ENCODE measurements at regions not wholly inside any gene's neighbourhood (a gene's known extent, or its start where the extent isn't known, plus 50 kb on each side); places are given as distances from the start of the nearest gene placed in this dataset.

DNA sequence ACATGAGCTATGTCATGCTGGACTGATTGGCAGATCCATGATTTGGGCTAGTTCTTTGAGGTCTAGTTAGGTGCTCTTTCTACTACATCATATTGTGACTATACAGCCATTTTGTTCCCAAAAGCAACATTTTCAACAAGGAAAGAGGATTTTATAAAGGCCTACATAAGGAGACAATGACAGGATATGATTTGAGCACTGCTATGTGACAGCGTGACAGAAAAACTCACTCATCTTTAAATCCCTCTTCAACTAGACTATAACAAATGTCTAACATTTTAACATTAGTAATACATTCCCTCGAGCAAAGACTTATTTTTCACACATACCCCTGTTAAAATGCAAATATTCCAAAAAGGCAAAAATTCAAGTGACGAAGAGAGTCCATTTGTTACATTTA lies 209.6 kb upstream of the CHST9 start:
- 58 to 60% methylated on average over 3 of the region's 3 CpGs for WGBS, 2 donors (ENCODE audit: low coverage in 1 of 2)
- H3K27me3 ChIP-seq: no peaks in the 10 kb centered on the region
- H3K9me3 ChIP-seq: no peaks in the 10 kb centered on the region
- no peak overlapping the region for H3K27ac ChIP-seq
- no peak for ATAC-seq
- TF ChIP-seq, protein P1, sequence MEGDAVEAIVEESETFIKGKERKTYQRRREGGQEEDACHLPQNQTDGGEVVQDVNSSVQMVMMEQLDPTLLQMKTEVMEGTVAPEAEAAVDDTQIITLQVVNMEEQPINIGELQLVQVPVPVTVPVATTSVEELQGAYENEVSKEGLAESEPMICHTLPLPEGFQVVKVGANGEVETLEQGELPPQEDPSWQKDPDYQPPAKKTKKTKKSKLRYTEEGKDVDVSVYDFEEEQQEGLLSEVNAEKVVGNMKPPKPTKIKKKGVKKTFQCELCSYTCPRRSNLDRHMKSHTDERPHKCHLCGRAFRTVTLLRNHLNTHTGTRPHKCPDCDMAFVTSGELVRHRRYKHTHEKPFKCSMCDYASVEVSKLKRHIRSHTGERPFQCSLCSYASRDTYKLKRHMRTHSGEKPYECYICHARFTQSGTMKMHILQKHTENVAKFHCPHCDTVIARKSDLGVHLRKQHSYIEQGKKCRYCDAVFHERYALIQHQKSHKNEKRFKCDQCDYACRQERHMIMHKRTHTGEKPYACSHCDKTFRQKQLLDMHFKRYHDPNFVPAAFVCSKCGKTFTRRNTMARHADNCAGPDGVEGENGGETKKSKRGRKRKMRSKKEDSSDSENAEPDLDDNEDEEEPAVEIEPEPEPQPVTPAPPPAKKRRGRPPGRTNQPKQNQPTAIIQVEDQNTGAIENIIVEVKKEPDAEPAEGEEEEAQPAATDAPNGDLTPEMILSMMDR (IDR thresholded peaks at IDR 0.05): no peak
- TF ChIP-seq POLR2A (IDR thresholded peaks at IDR 0.05): no peak
- no peak for TF ChIP-seq EP300 (IDR thresholded peaks at IDR 0.05)
- no peak for TF ChIP-seq POLR2AphosphoS5 (IDR thresholded peaks at IDR 0.05)
- H3K36me3 ChIP-seq: no peaks in the 10 kb centered on the region
- no peak overlapping the region for H3K4me3 ChIP-seq
- H3K4me1 ChIP-seq: no peaks in the 10 kb centered on the region

DNA sequence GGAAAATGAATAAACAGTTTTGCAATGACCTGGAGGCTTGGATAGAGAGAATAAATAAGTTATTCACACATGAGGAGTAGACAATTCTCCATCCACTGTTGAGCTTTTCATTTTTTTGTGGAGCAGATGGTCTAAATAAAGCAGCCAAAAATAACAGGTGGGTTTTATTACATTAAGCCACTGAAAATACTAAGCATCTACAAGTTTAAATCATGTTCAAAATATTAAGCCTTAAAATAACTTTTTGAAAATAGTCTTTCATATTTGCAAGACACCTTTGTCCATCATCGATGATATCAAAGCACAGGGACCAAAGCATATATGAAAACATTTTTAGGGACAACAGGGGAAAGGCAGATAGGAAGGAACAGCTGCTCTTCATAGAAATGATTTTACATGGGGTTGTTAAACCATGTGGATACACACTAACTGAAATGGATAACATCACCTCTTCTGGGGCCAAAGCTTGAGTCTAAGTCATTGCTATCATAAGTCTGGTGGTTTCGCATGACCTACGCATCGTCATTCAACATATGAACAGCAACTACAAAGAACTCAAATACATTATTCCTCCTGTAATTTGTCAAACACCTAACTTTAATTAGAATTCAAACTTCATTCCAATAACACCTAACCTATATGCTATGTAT lies 197.6 kb upstream of the CHST9 start:
- no peak for ATAC-seq
- Histone ChIP-seq H3K36me3 (no peaks in the 10 kb centered on the region), H3K4me1 (no peaks in the 10 kb centered on the region), H3K27me3 (no peaks in the 10 kb centered on the region), H3K9me3 (no peaks in the 10 kb centered on the region), H3K4me3 (no peak overlapping the region), H3K27ac (no peak overlapping the region)
- no peak for TF ChIP-seq POLR2AphosphoS5 (IDR thresholded peaks at IDR 0.05)
- TF ChIP-seq EP300 (IDR thresholded peaks at IDR 0.05): no peak
- TF ChIP-seq, protein P1 (IDR thresholded peaks at IDR 0.05): no peak
- no peak for TF ChIP-seq POLR2A (IDR thresholded peaks at IDR 0.05)
- 50 to 51% methylated on average over 3 to 4 of the region's 4 CpGs for WGBS, 2 donors (ENCODE audit: low coverage in 1 of 2)

DNA sequence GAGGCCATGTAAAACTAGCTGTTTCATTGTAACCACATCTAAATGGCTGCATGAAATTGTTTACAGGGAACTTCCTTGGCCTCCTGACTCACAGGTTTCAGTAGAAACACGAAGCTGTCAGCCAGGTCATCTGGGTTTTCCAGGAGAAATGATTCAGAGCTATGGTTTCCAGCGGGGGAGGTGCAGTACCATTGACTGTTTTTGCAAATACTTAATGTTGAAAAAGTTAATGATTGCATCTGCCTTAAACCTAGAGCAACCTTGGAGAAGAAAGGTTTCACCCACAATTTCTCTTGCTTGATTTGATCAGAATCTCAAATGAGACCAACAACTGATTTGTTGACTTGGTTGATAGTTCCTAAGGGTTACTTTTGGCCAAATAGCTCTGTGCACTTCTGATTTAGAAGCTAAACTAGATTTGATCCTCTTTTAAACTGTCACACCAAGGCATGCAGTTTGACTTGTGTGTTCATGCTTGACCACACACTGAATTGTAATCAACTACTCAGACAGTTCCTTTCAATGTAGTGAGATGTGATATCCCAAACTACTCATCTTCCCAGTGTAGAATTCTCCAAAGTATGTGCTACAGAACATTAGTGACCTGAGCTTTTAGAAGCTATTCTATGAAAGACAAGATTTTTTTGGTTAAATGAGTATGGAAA lies 193.5 kb upstream of the CHST9 start:
- Histone ChIP-seq H3K27ac (no peak overlapping the region), H3K9me3 (no peaks in the 10 kb centered on the region), H3K27me3 (no peaks in the 10 kb centered on the region), H3K36me3 (no peaks in the 10 kb centered on the region), H3K4me3 (no peak overlapping the region), H3K4me1 (no peaks in the 10 kb centered on the region)
- ATAC-seq: no peak
- TF ChIP-seq, protein P1 (IDR thresholded peaks at IDR 0.05): no peak
- TF ChIP-seq EP300 (IDR thresholded peaks at IDR 0.05): no peak
- no peak for TF ChIP-seq POLR2A (IDR thresholded peaks at IDR 0.05)
- no peak for TF ChIP-seq POLR2AphosphoS5 (IDR thresholded peaks at IDR 0.05)
- WGBS, 2 donors (ENCODE audit: low coverage in 1 of 2): 45 to 51% methylated on average over 2 of the region's 2 CpGs

DNA sequence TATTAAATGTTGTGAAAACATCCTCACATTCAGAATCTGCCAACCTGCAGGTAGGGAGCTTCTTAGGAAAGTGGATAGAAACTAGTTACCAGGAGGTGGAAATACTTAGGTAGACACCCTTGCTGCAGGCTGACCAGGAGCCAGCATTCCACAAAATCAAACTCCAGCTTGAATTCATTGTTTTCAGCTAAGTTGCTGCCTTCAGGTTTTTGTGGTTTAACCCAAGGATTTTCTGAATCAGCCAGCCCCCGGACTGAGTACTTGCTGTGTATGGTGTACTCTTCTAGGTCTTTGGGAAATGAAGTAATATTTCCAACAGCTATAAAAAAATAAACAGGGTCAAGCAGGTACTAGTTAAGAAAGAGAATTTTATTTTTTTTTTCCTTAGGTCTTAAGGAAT lies 192.1 kb upstream of the CHST9 start:
- TF ChIP-seq POLR2A (IDR thresholded peaks at IDR 0.05) (no peak), POLR2AphosphoS5 (IDR thresholded peaks at IDR 0.05) (no peak), EP300 (IDR thresholded peaks at IDR 0.05) (no peak)
- TF ChIP-seq, protein P1 (IDR thresholded peaks at IDR 0.05): no peak
- H3K36me3 ChIP-seq: no peaks in the 10 kb centered on the region
- H3K9me3 ChIP-seq: no peaks in the 10 kb centered on the region
- H3K4me1 ChIP-seq: no peaks in the 10 kb centered on the region
- WGBS, 2 donors (ENCODE audit: low coverage in 1 of 2): 62% methylated on average over 1 of the region's 1 CpG; no CpG with 5 or more reads in 1 of the 2 donors
- no peak for ATAC-seq
- no peak overlapping the region for H3K27ac ChIP-seq
- H3K27me3 ChIP-seq: no peaks in the 10 kb centered on the region
- H3K4me3 ChIP-seq: no peak overlapping the region

DNA sequence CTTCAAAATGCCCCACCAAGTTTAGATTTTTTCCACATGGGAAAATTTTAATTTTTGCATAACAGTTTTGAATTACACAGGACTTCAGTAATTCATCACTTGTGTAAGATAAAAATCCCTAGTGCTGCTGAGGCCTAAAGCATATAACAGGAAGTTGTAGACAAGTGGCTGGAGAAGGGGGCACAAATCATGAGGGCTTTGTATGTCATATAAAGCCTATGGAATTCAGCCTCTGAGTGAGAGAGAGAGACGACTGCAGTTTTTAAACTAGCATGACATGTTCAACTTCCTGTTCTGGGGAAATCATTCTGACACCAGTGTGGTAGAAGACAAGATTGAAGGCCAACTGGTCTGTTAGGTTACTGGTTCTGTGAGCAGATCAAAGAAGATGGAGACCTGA lies 187.3 kb upstream of the CHST9 start:
- Histone ChIP-seq H3K4me3 (no peak overlapping the region), H3K9me3 (no peaks in the 10 kb centered on the region), H3K36me3 (no peaks in the 10 kb centered on the region), H3K27ac (no peak overlapping the region), H3K27me3 (no peaks in the 10 kb centered on the region), H3K4me1 (no peaks in the 10 kb centered on the region)
- ATAC-seq: no peak
- TF ChIP-seq, protein P1 (IDR thresholded peaks at IDR 0.05): no peak
- TF ChIP-seq EP300 (IDR thresholded peaks at IDR 0.05): no peak
- no peak for TF ChIP-seq POLR2A (IDR thresholded peaks at IDR 0.05)
- TF ChIP-seq POLR2AphosphoS5 (IDR thresholded peaks at IDR 0.05): no peak
- WGBS, 2 donors (ENCODE audit: low coverage in 1 of 2): 38% methylated on average over 1 of the region's 1 CpG; no CpG with 5 or more reads in 1 of the 2 donors
